Epithelial cell of esophagus (primary cell): ENCODE measurements at regions not wholly inside any gene's neighbourhood (a gene's known extent, or its start where the extent isn't known, plus 50 kb on each side); places are given as distances from the start of the nearest gene placed in this dataset.

ENCODE experiments used
- DNase-seq: peaks from one replicate; pipeline ENCODE4 v3.0.0; 2010; ENCODE audit warnings: low read depth
- H3K4me3 ChIP-seq: 2 replicates; pipeline ENCODE4 v1.5.1; 2011; ENCODE audit warnings: mild to moderate bottlenecking, low read length, control low read depth
- TF ChIP-seq, protein P1 (sequence below): IDR thresholded peaks from 2 replicates; pipeline ENCODE4 v1.5.1; 2011; ENCODE audit warnings: low read depth, mild to moderate bottlenecking, low read length, control low read depth, inconsistent platforms; ENCODE audit not compliant: insufficient read depth; ENCODE audit errors: missing control alignments

DNA sequence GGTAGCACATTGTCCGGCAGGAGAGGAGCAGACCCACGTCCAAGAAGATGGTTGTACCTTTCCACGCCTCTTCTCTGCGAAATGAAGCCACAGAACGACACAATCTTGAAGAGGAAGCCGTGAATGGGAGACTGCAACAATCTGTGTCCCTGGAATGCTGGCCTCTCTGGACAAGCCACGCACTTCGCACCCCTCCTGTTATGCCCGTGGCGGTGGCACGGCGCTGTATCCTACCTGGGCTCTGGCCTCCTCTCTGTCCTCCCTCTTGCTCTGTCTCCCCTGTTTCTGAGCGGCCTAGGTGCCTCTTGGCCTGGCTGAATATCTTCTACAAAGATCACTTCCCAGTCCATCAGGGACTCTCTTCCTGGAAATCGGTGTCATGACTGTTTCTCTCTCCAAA, 717.8 kb downstream of the KCNJ18 start:
- no peak overlapping the region for H3K4me3 ChIP-seq
- TF ChIP-seq, protein P1, sequence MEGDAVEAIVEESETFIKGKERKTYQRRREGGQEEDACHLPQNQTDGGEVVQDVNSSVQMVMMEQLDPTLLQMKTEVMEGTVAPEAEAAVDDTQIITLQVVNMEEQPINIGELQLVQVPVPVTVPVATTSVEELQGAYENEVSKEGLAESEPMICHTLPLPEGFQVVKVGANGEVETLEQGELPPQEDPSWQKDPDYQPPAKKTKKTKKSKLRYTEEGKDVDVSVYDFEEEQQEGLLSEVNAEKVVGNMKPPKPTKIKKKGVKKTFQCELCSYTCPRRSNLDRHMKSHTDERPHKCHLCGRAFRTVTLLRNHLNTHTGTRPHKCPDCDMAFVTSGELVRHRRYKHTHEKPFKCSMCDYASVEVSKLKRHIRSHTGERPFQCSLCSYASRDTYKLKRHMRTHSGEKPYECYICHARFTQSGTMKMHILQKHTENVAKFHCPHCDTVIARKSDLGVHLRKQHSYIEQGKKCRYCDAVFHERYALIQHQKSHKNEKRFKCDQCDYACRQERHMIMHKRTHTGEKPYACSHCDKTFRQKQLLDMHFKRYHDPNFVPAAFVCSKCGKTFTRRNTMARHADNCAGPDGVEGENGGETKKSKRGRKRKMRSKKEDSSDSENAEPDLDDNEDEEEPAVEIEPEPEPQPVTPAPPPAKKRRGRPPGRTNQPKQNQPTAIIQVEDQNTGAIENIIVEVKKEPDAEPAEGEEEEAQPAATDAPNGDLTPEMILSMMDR: no peak
- no peak for DNase-seq

- TF ChIP-seq, protein P1: no peak
- no peak for DNase-seq
- H3K4me3 ChIP-seq: no peak overlapping the region
Measured at GRCh38 chr17:22411185-22411784, 719.0 kb downstream of the KCNJ18 start.

- TF ChIP-seq, protein P1: no peak
- DNase-seq: no peak
- no peak overlapping the region for H3K4me3 ChIP-seq
Measured at GRCh38 chr17:22435231-22435974, 743.1 kb downstream of the KCNJ18 start.

DNA sequence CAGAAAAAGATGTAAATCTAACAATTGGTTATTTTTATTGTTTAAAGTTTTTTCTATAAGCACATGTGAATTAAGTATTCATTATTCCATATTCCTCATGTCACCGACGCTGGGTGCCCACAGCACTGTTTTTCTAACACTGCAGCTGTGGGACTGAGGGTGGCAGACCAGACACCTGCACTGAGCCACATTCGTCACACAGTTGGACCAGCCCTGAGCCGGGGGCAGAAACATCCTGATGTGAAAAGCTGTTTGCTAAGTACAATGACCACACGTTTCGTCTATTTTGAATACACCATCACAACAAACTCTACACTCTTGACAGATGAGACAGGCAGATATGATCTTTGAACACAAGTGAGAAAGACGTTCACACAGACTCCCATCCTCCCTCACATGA, 749.5 kb downstream of the KCNJ18 start:
- DNase-seq: no peak
- H3K4me3 ChIP-seq: no peak overlapping the region
- TF ChIP-seq, protein P1: no peak

DNA sequence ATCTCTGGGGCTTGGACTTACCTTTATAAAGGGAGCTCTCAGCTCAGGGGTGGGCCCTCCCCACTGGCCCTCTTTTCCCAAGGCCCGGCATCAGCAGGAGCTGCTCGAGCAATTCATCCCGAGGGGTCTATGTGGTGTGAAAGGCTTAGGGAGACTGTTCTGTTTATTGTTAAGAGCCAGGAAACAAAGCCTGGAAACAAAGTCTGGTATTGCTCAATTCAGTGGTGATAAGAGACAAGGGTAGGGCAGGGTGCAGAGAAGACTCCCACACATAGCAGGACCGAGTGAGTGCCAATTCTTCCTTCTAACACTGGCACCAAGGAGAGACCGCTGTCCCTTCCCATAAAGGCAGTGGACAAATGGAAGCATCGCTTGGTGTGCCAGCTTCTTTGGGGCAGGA, 750.7 kb downstream of the KCNJ18 start:
- DNase-seq: no peak
- H3K4me3 ChIP-seq: no peak overlapping the region
- TF ChIP-seq, protein P1: no peak

- no peak for DNase-seq
Measured at GRCh38 chr17:22453181-22453580, 760.9 kb downstream of the KCNJ18 start.

More at GRCh38 chr17:22453181-22453580, 760.9 kb downstream of the KCNJ18 start:
- H3K4me3 ChIP-seq: no peak overlapping the region
- TF ChIP-seq, protein P1: no peak
